ENCODE measurements at regions not wholly inside any gene's neighbourhood (a gene's known extent, or its start where the extent isn't known, plus 50 kb on each side); places are given as distances from the start of the nearest gene placed in this dataset.

DNA sequence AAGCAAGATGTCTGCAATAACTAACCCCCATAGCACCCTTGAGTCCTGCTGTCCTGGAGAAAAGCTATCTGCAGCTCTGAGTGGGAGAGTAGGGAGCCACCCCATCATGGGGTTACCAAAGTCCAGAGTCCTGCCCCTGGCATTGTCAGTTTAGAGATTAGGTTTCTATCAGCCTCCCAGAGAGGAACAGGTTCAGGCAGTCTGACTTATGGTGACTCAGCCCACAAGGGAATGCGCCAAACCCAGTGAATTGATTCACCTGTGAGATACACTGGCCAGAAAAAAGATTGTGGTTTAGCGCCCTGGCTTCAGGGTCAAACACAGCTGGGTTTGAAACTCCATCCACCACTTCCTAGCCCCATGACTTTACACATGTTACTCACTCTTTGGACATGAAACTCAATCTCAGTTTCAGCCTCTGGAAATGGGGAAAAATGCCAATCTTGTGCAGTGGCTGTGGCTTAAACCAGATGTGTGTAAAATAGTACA, 263.6 kb upstream of the HES1 start:
- H3K27me3 ChIP-seq (ENCODE audit: control insufficient read depth, low read length), result no peaks in the 10 kb centered on the region
- H3F3A ChIP-seq (ENCODE audit: control insufficient read depth, insufficient read depth), result no peaks in the 10 kb centered on the region
- H3K4me1 ChIP-seq (ENCODE audit: control insufficient read depth, low read length), result peaks cover 37% of the 10 kb centered on the region
- TF ChIP-seq, protein P1, sequence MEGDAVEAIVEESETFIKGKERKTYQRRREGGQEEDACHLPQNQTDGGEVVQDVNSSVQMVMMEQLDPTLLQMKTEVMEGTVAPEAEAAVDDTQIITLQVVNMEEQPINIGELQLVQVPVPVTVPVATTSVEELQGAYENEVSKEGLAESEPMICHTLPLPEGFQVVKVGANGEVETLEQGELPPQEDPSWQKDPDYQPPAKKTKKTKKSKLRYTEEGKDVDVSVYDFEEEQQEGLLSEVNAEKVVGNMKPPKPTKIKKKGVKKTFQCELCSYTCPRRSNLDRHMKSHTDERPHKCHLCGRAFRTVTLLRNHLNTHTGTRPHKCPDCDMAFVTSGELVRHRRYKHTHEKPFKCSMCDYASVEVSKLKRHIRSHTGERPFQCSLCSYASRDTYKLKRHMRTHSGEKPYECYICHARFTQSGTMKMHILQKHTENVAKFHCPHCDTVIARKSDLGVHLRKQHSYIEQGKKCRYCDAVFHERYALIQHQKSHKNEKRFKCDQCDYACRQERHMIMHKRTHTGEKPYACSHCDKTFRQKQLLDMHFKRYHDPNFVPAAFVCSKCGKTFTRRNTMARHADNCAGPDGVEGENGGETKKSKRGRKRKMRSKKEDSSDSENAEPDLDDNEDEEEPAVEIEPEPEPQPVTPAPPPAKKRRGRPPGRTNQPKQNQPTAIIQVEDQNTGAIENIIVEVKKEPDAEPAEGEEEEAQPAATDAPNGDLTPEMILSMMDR (IDR thresholded peaks at IDR 0.05; ENCODE audit: low read depth, low read length, poor library complexity, severe bottlenecking), result no peak
- no peak for TF ChIP-seq EZH2phosphoT487 (IDR thresholded peaks at IDR 0.05; ENCODE audit: borderline replicate concordance, low read length)
- no peaks in the 10 kb centered on the region for H4K20me1 ChIP-seq (ENCODE audit: control insufficient read depth, insufficient read depth, low read depth, low read length)
- H3K4me3 ChIP-seq (ENCODE audit: low read length), result no peak overlapping the region
- no peaks in the 10 kb centered on the region for H3K9me2 ChIP-seq (replicated peaks; ENCODE audit: control insufficient read depth, low read length)
- H3K9me3 ChIP-seq (ENCODE audit: control insufficient read depth, insufficient read depth, low read length), result no peaks in the 10 kb centered on the region
- H3K36me3 ChIP-seq (ENCODE audit: control insufficient read depth, low read length), result no peaks in the 10 kb centered on the region
- no peak overlapping the region for H3K27ac ChIP-seq (ENCODE audit: low read depth, low read length)
- H3K79me2 ChIP-seq (ENCODE audit: control insufficient read depth, low read length), result no peaks in the 10 kb centered on the region
- H3K4me2 ChIP-seq (ENCODE audit: low read length), result no peak overlapping the region

DNA sequence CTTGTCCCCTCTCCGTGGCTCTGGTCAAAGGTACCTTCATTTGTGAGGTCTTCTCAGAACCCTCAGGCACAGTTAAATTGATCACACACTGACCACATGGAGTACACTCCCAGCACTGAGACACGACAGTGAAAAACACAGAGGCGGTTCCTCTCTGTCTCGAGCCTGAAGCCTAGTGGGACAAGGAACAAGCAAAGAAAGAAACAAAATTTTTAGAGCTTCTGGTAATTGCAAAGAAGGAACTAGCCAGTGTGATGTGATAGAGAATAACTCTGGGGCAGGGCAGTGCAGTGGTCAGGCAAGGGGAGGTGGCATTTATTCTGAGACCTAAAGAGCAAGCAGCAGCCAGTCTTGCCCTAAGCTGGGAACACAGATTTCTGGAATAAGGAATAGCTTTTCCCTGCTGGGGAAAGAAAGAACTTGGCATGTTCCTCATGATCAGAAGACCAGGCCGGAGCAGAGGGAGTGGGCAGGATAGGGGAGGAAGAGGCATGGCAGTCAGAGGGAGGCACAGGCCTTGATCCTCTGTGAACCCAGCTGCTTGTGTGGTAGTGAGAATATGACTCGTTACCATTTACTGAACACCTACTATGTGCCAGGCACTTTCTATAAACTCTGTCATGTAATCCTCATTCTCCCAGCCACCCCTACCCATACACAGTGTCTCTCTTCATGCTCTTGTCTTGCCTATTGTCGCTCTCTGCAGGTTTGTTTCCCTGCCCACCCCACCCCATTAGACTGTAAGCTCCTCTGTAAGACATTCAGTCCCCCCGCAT, 262.3 kb upstream of the HES1 start:
- H3K79me2 ChIP-seq (ENCODE audit: control insufficient read depth, low read length), result no peaks in the 10 kb centered on the region
- no peak overlapping the region for H3K27ac ChIP-seq (ENCODE audit: low read depth, low read length)
- no peaks in the 10 kb centered on the region for H3K36me3 ChIP-seq (ENCODE audit: control insufficient read depth, low read length)
- no peaks in the 10 kb centered on the region for H3F3A ChIP-seq (ENCODE audit: control insufficient read depth, insufficient read depth)
- H3K4me1 ChIP-seq (ENCODE audit: control insufficient read depth, low read length), result peaks cover 34% of the 10 kb centered on the region
- no peaks in the 10 kb centered on the region for H3K27me3 ChIP-seq (ENCODE audit: control insufficient read depth, low read length)
- TF ChIP-seq EZH2phosphoT487 (IDR thresholded peaks at IDR 0.05; ENCODE audit: borderline replicate concordance, low read length), result no peak
- TF ChIP-seq, protein P1 (IDR thresholded peaks at IDR 0.05; ENCODE audit: low read depth, low read length, poor library complexity, severe bottlenecking), result no peak
- H3K4me2 ChIP-seq (ENCODE audit: low read length), result no peak overlapping the region
- no peak overlapping the region for H3K4me3 ChIP-seq (ENCODE audit: low read length)
- H3K9me3 ChIP-seq (ENCODE audit: control insufficient read depth, insufficient read depth, low read length), result no peaks in the 10 kb centered on the region
- no peaks in the 10 kb centered on the region for H4K20me1 ChIP-seq (ENCODE audit: control insufficient read depth, insufficient read depth, low read depth, low read length)
- H3K9me2 ChIP-seq (replicated peaks; ENCODE audit: control insufficient read depth, low read length), result no peaks in the 10 kb centered on the region

DNA sequence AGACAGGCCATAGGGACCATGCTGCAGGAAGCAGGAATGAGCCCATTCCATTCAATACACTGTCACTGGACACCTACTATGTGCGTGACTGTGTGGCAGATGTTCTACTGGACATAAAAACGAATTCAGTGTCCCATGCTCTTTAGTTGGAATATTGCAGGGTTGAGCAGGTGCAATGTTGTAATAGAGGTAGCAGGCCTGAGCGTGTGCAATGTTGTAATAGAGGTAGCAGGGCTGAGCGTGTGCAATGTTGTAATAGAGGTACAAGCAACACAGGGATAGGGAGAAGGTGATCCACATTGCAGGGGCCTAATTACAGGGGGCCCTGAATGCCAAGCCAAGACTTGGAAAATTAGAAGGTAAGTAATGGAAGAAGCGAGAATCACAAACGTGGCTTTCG, 261.4 kb upstream of the HES1 start:
- no peaks in the 10 kb centered on the region for H3K79me2 ChIP-seq (ENCODE audit: control insufficient read depth, low read length)
- no peak for TF ChIP-seq EZH2phosphoT487 (IDR thresholded peaks at IDR 0.05; ENCODE audit: borderline replicate concordance, low read length)
- TF ChIP-seq, protein P1 (IDR thresholded peaks at IDR 0.05; ENCODE audit: low read depth, low read length, poor library complexity, severe bottlenecking), result no peak
- H3K9me3 ChIP-seq (ENCODE audit: control insufficient read depth, insufficient read depth, low read length), result no peaks in the 10 kb centered on the region
- no peak overlapping the region for H3K27ac ChIP-seq (ENCODE audit: low read depth, low read length)
- no peaks in the 10 kb centered on the region for H3F3A ChIP-seq (ENCODE audit: control insufficient read depth, insufficient read depth)
- peaks cover 25% of the 10 kb centered on the region for H3K4me1 ChIP-seq (ENCODE audit: control insufficient read depth, low read length)
- no peaks in the 10 kb centered on the region for H3K27me3 ChIP-seq (ENCODE audit: control insufficient read depth, low read length)
- H3K4me2 ChIP-seq (ENCODE audit: low read length), result no peak overlapping the region
- no peaks in the 10 kb centered on the region for H3K36me3 ChIP-seq (ENCODE audit: control insufficient read depth, low read length)
- H4K20me1 ChIP-seq (ENCODE audit: control insufficient read depth, insufficient read depth, low read depth, low read length), result no peaks in the 10 kb centered on the region
- no peaks in the 10 kb centered on the region for H3K9me2 ChIP-seq (replicated peaks; ENCODE audit: control insufficient read depth, low read length)
- H3K4me3 ChIP-seq (ENCODE audit: low read length), result no peak overlapping the region
